ENCODE measurements at regions not wholly inside any gene's neighbourhood (a gene's known extent, or its start where the extent isn't known, plus 50 kb on each side); places are given as distances from the start of the nearest gene placed in this dataset.

DNA sequence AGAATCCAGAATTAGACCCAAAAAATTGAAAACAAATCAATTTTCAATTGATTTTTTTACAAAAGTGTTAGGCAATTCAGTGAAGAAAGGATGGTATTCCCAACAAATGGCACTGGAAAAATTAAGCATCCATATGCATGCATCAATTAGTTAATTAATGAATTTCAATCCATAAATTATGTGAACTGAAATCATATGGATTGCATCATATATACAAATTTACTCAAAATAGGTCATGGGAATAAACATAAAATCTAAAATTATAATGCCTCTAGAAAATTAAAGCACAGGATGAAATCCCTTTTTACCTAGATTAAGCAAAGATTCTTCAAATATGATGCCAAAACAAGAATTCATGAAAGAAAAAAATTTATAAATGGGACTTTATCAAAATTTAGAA, 213.9 kb upstream of the KLHL29 start:
- TF ChIP-seq PHF8 (IDR thresholded peaks at IDR 0.05; ENCODE audit: borderline replicate concordance, low read depth) (no peak), JUN (IDR thresholded peaks at IDR 0.05) (no peak), EP300 (IDR thresholded peaks at IDR 0.05) (no peak), RFX5 (IDR thresholded peaks at IDR 0.05) (no peak), NR3C1 (IDR thresholded peaks at IDR 0.05) (no peak), CHD2 (IDR thresholded peaks at IDR 0.05; ENCODE audit: low read length, partially characterized antibody) (no peak), CBX8 (IDR thresholded peaks at IDR 0.05) (no peak), HOXA7 (CRISPR knock-in tag; IDR thresholded peaks at IDR 0.05) (no peak)
- TF ChIP-seq, protein P1, sequence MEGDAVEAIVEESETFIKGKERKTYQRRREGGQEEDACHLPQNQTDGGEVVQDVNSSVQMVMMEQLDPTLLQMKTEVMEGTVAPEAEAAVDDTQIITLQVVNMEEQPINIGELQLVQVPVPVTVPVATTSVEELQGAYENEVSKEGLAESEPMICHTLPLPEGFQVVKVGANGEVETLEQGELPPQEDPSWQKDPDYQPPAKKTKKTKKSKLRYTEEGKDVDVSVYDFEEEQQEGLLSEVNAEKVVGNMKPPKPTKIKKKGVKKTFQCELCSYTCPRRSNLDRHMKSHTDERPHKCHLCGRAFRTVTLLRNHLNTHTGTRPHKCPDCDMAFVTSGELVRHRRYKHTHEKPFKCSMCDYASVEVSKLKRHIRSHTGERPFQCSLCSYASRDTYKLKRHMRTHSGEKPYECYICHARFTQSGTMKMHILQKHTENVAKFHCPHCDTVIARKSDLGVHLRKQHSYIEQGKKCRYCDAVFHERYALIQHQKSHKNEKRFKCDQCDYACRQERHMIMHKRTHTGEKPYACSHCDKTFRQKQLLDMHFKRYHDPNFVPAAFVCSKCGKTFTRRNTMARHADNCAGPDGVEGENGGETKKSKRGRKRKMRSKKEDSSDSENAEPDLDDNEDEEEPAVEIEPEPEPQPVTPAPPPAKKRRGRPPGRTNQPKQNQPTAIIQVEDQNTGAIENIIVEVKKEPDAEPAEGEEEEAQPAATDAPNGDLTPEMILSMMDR (IDR thresholded peaks at IDR 0.05) = no peak
- TF ChIP-seq, protein P2, sequence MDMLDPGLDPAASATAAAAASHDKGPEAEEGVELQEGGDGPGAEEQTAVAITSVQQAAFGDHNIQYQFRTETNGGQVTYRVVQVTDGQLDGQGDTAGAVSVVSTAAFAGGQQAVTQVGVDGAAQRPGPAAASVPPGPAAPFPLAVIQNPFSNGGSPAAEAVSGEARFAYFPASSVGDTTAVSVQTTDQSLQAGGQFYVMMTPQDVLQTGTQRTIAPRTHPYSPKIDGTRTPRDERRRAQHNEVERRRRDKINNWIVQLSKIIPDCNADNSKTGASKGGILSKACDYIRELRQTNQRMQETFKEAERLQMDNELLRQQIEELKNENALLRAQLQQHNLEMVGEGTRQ (IDR thresholded peaks at IDR 0.05) = no peak
